Hindlimb muscle (tissue), 1 donor: ENCODE measurements at regions not wholly inside any gene's neighbourhood (a gene's known extent, or its start where the extent isn't known, plus 50 kb on each side); places are given as distances from the start of the nearest gene placed in this dataset.
"Not testable (repeated sequence)": the region's sequence is repeated elsewhere in the genome, so short reads cannot be mapped to it uniquely, and the experiment has no call there.

Source experiments
- DNase-seq: peaks from one replicate; pipeline ENCODE4 v3.0.0-alpha.2; 2013

DNA sequence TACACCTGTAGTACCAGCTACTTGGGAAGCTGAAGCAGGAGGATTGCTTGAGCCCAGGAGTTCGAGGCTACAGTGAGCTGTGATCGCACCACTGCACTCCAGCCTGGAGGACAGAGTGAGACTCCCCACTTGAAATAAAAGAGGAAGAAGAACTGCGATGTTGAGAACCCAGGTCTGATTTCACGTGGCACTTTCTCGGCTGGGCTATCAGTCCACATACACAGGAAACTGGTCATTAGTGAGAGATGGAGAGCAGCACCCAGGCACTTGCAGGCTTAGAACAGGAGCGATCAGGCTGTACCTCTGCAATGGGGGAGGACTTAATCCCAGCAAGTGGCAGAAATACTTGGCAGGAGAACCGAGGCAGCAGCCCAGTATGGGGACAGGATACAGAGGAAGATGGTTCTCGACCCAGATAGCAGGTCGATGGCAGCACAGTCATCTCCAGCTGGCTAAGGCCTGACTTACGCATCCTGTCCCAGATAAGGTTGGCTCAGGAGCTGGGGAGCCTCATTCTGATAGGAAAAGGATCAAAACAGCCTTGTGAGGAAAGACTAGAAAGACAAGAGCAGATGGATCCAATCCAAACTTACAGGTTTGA lies 487.7 kb upstream of the AUTS2 start:
- DNase-seq: no peak

DNA sequence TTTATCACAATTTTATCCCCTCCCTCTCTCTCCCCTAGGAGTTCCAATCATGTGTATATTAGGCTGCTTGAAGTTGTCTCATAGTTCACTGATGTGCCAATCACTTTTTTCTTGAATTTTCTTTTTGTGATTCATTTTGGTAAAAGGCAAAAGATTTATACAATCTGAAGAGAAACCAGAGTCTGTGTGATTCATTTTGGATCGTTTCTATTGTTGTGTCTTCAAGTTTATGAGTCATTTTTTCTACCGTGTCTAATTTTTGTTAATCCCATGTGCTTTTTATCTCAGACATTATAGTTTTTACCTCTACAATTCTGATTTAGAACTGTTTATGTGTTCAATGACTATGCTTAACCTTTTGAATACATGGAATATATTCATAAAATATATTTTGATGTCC lies 483.9 kb upstream of the AUTS2 start:
- DNase-seq: no peak

DNA sequence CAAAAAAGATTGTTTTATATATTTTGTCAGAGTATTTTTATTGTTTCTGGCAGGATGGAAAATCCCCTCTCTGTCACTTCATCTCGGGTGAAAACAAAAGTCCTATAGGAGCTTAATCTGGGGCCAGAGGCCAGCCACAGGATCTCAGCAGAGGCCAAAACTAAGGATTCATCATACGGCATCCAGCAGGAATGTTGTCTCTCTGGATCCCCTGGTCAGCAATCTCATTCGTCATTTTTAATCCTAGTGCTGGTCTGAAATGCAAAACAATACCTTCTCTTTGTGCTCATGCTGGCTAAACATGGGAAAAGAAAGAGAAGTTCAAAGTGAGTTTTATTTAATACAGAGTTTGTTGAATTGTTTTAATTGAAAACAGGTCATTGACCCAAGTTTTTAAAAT lies 482.5 kb upstream of the AUTS2 start:
- DNase-seq: no peak

- not testable (repeated sequence) for DNase-seq
These were observed 482.1 kb upstream of the AUTS2 start for GRCh38 chr7:69116196-69116595.

DNA sequence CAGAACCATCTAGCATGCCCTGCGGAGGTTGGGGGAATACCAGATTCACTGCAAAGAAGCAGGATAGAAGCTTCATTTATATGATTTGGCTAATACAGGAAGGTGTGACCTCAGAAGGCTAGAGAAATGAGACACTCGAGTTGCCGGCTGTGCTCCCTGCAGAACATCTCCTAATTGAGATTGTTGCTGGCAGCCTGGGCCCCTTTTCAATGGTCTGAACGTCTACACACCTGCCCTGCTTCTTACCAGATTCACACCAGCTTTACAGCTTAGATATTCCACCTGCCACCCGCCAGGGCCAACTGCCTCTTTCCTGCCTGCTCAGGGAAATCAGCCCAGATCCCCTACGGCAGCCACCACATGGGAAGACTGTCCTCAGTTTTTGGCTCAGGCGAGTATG lies 475.3 kb upstream of the AUTS2 start:
- no peak for DNase-seq

DNA sequence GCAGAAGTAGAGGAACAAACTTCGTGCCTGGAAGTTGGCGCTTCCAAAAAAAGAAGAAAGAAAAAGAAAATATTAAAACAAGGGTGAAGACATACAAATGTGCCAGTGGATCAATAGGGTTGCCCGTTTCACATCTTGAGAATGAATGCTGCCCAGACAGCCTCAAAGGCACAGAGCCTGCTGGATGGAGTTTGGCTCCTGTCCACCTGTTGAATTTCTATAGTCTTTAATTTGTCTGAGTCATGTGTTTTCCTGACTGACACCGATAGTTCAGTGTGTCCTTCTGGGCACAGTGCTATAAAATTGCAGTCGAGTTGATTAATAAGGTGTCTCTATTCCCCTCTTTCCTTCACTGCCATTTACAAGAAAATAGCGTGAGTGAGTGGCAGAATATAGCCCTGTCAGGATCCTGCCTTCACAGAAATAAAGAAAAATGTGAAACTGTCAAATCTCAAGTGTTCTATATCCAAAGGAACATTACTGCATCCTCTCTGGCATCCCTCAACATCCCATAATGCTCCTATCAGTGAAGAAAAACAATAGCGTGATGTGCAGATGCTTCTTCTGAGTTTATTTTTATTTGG lies 471.3 kb upstream of the AUTS2 start:
- no peak for DNase-seq

DNA sequence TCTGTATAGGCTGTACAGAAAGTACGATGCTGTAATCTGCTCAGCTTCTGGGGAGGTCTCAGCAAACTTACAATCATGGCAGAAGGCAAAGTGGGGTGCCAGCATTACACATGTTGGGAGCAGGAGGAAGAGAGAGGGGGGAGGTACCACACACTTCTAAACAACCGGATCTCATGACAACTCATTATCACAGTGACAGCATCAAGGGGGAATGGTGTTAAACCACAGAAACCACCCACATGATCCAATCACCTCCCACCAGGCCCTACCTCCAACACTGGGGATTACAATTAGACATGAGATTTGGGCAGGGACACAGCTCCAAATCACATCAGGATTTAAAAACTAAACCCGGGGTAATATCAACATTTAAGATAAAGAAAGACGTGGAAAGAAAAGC lies 468.8 kb upstream of the AUTS2 start:
- no peak for DNase-seq

DNA sequence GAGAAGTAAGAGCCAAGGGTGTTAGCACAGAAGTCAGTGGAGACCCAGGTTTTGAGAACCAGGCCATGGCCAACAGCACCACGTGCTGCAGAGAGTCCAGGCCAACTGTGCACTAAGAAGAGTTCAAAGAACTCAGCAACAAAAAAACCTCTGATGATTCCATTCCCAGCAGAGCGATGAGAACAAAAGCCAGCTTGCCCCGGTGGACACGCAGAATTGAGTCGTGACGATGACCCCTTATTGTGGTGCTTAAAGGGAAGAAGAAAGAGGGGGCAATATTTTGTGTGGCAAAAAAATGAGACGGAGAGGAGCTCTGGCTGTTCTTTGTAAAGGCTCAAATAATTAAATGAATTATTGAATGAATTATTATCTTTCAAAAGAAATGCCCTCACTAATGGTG lies 468.3 kb upstream of the AUTS2 start:
- no peak for DNase-seq

GRCh38 chr7:69130396-69130795 lies 467.9 kb upstream of the AUTS2 start:
- DNase-seq: no peak

DNA sequence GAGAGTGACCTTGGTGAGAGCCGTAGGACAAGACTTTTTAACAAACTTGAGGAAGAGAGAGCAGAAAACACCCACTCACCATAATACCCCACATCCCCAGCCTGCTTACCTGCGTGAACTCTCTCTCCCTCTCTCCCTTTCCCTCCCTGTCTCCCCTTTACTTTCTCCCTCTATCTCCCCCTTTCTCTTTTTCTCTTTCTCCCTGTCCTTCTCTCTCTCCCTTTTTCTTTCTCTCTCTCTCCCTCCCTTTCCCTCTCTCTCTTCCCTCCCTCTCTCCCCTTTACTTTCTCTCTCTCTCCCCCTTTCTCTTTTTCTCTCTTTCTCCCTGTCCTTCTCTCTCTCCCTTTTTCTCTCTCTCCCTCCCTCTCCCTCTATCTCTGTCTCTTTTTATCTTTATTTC lies 464.0 kb upstream of the AUTS2 start:
- no peak for DNase-seq

DNA sequence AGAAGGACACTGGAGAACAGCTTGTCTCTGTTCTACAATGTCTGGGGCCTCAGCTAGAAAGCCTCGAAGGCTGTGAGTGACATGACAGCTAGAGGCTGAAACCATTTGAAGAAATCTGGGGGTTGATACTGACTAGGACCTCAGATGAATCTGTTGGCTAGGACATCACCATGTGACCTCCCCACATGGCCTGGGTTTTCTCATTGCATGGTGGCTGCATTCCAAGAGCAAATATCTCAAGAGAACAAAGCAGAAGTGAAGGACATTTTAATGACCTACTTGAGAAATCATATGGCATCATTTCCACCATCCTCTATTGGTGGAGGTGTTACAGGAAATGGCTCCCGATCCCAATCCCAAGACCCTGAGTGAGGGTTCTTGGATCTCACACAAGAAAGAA lies 450.6 kb upstream of the AUTS2 start:
- no peak for DNase-seq

- DNase-seq: no peak
These were observed 448.2 kb upstream of the AUTS2 start for GRCh38 chr7:69149804-69150782.

GRCh38 chr7:69162326-69162725 lies 435.9 kb upstream of the AUTS2 start:
- DNase-seq: no peak

- DNase-seq: peak; percentile 63
These were observed 435.2 kb upstream of the AUTS2 start for GRCh38 chr7:69162931-69163670.

GRCh38 chr7:69166979-69167516 lies 431.2 kb upstream of the AUTS2 start:
- DNase-seq: no peak

- DNase-seq: peak; percentile 28
These were observed 428.9 kb upstream of the AUTS2 start for GRCh38 chr7:69169386-69169785.

GRCh38 chr7:69172357-69173077 lies 425.8 kb upstream of the AUTS2 start:
- no peak for DNase-seq

DNA sequence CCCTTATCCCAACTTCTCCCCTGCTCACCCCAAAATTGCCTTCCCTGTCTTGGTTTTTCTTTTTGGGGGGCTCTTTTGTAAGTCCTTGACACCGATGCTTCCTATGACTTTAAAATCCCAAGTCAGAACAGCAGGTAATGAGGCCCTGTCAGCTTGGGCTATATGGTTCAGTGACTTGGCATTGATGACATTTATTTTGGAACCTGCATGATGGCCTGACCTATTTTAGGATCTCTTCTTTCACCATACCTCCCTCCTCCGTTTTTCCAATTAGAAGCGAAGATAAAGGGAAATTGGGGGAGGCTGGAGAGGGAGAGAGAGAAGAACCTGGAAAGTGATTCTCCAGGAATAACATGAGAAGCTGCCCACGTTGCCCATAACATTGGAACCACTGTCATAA lies 424.9 kb upstream of the AUTS2 start:
- no peak for DNase-seq

DNA sequence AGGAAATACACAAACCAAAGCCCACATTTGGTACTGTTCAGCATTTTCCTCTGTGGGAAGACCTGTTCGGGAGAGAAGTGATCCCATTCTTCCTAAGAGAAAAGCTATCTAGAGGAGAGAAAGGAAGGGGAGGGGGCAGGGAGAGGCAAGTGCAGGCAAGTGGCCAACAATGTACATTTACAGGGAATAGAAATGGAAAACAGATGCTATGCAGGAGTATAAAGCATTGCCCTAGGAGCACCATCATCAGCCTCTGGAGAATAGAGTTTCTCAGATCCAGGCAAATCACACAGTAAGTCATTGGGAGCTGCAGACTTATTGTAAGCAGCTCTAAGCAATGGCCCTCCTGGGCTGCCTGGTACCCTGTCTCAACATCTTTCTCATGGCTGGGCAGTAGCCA lies 424.4 kb upstream of the AUTS2 start:
- peak; percentile 34 for DNase-seq

- DNase-seq: no peak
These were observed 421.4 kb upstream of the AUTS2 start for GRCh38 chr7:69176841-69177240.

GRCh38 chr7:69177461-69177861 lies 420.8 kb upstream of the AUTS2 start:
- DNase-seq: no peak

DNA sequence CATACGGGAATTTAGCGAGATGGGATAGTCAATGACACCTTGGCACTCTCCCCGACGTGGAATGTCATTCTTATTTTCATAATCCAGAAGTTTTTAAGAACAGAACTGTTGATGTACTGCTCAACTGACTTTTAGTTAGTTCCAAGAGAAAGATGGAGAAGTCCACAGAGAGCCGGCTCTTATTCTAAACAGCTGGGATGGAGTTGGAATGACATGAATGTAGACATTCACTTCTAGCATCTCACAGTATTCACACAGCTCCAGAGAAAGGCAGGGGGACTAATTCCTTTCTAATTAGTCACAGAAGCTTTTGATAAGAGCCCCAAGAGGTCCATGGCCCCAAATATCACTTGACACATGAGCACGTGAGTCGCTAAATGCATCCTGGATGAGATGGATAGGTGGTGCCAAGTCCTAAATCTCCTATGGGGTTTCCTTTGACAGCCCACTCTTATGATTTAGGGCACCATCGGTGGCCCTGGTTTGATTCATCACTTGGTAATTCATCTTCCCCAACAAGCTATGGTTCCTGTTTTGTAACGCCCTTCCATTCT lies 420.3 kb upstream of the AUTS2 start:
- DNase-seq: no peak
